Mammary epithelial cell (primary cell): ENCODE measurements at regions not wholly inside any gene's neighbourhood (a gene's known extent, or its start where the extent isn't known, plus 50 kb on each side); places are given as distances from the start of the nearest gene placed in this dataset.

ENCODE experiments used
- CTCF ChIP-seq, 2 donors: IDR thresholded peaks in 1 of 2; conservative IDR thresholded peaks in 1 of 2; 2 replicates each; pipeline ENCODE4 v1.5.1; 2011 to 2012; ENCODE audit warnings: inconsistent platforms in 2 of 2, low read length in 2 of 2, mild to moderate bottlenecking in 2 of 2, control low read depth in 1 of 2, low read depth in 1 of 2; ENCODE audit not compliant: insufficient read depth in 1 of 2; ENCODE audit errors: extremely low read depth in 1 of 2
- EZH2 ChIP-seq: IDR thresholded peaks from 2 replicates; pipeline ENCODE4 v1.6.1; 2012; ENCODE audit warnings: low read length, inconsistent platforms, borderline replicate concordance

- TF ChIP-seq CTCF (conservative IDR thresholded peaks at IDR 0.05 in 1 of 2, IDR thresholded peaks at IDR 0.05 in 1 of 2; ENCODE audit: extremely low read depth in 1 of 2, insufficient read depth in 1 of 2, low read depth in 1 of 2, low read length in 2 of 2) (no peak), EZH2 (no peak)
Measured at GRCh38 chr13:61770681-61771080, 355.0 kb upstream of the PCDH20 start.
